EL (cell line): ENCODE measurements at regions not wholly inside any gene's neighbourhood (a gene's known extent, or its start where the extent isn't known, plus 50 kb on each side); places are given as distances from the start of the nearest gene placed in this dataset.

Experiments
- DNase-seq: peaks from one replicate; pipeline ENCODE4 v3.0.0-alpha.2; 2016

GRCh38 chr10:2949221-2949947 is 118.0 kb upstream of the PFKP start:
- no peak for DNase-seq

- DNase-seq = no peak
These were observed 119.1 kb upstream of the PFKP start for GRCh38 chr10:2948127-2948854.

GRCh38 chr10:2944788-2945187 is 122.6 kb upstream of the PFKP start:
- no peak for DNase-seq

GRCh38 chr10:2943932-2944614 is 123.3 kb upstream of the PFKP start:
- no peak for DNase-seq

GRCh38 chr10:2942938-2943337 is 124.4 kb upstream of the PFKP start:
- DNase-seq = no peak

DNA sequence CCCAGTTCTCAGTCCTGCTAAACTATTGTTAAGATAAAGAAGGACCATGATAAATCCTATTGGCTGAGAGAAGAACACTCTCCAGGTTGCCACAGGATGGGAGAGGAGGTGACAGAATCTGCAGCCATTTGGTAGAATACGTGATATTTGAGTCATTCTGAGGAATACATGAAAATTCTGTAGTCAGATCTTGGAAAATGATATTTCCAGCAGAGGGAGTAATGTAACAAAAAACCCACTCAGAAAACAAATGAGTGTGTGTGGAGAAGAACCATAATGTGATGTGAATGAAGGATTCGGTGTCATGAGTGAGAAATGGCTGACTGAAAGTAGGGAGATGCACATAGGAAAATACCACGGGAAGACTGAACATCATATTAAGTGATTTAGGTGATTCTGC is 128.5 kb upstream of the PFKP start:
- no peak for DNase-seq

DNA sequence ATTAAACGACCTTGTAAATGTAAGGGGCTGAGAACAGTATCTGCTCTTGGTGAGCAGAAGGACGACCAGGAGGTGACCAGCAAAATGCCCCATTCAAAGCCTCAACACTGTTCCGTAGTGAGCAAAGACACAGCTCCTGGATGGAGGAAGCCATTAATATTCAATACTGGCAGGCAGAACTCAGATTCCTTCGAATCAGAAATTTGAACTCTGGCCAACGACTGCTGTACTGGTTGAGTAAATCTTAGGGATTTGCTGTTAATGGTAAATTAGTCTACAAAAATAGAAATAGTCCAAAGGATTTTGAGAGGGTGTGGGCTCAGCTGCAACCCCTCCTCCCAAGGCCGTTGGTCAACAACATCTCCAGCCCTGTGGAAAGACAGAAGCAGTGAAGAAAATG is 130.5 kb upstream of the PFKP start:
- no peak for DNase-seq

DNA sequence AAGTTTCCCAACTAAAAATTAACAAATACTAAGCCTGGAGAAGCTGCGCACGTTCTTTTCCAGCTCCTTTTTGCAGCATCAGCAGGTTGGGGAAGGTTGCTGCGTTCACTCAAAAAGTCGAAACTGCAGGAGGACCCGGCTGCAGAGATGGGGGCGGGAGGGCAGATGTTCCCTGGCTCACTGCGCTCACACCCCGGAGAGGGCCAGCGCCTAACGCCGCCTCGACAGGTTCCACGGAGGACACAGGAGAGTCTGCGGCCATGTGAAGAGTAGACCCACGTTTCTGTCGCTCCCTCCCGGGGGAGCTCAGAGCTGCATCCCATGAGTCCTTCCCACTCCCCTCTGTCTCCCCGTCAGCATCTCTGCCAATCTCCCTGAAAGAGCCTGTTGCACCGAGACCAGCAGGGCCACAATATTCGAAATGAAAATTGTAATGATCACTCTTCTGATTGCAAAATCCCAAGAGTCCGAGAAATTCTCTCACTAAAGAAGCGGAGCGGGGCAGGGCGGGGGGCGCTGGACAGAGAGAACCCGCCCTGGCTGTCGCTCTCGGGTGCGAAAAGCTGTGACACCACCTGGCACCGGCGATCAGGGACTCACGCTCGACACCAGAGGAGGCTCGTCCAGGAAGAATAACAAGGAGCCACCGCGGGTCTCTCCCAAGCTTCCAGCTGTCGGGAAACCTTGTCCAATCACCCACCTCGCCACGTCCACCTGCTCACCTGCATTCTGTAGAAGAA is 131.5 kb upstream of the PFKP start:
- no peak for DNase-seq

DNA sequence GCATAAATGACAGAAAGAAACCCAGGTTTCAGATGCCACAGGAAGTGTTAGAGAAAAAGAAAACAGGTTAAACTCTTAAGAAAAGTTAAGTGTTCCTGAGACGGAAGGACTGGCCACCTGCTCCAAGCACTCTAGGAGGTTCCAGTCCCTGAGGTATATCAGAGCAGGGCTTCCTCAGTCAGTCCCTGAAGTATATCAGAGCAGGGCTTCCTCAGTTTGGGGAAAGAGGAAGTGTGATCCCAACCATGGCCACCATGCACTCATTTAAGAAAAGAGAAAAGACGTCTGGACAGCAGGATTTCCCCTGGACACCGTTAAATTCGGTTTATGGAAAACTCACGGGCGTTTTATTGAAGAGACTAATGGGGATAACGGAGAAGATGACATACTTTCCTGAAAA is 133.4 kb upstream of the PFKP start:
- DNase-seq = no peak

DNA sequence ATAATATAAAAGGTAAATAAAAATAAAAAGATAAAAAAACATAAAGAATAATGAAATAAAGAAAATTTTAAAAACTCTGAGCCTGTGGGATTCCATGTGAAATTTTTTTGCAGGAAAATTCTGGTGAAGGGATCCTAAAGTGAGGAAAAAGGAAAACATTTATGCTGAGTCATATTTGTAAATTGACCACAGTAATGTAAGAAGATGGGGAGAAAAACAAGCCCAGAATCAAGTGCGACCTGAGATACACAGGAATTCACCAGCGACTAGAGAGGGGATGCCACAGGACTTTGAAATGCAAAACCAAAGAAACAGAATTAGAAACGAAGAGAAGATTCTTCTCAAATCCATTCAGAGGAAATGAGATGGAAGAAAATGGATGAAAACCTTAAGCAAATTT is 133.8 kb upstream of the PFKP start:
- DNase-seq = no peak

DNA sequence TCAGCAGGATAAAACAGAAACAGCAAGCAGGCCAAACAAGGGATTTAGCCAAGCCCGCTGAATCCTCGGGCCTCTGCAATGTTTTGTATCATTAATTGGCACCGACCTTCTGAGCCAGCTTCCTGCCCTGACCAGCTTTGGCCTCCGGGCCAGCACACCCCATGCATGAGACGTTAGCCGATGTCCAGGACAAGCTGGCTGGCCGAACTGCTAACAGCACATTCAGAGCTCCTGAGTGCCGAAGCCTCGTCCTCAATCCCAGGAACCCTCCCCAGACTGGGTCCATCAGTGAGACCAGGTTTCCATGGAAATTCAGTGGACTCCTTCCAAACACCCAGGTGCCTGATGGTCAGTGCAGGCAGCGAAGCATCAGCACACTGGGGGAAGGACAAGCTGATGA is 134.3 kb upstream of the PFKP start:
- DNase-seq = no peak

DNA sequence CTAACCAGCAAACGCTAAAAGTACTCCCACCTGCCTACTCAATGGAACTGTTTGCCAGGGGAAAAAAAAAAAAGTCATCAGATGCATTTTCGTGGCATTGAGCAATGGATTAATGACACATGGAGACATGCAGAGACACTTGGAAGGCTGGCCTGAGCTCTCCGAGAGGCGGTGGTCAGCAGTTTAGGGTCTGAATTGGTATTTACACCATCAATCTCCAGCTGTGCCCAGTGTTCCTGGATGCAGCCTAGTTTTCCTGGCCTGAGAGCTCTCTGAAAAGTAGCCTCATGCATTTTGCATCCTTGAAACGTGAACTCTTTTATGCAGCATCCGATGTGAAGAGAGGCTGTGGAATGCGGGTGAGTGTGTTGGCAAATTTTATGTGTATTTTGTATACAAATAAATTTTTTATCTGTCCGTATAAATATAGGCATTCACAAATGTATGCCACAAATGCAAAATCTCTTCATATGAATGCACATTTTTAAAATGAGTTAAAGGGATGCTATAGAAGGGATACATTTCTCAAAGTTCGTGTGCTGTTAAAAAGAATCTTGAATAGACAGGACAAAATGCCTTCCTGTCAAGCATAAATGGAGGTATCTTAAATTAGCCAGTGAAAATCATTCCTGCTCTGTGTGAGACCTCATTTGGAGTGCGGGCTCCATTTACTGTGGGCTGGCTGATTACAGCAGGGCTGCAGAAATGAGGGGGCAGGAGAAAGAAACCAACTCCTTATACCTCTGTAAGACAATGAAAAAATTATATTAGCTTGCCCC is 137.7 kb upstream of the PFKP start:
- DNase-seq = no peak

GRCh38 chr10:2927958-2928840 is 139.1 kb upstream of the PFKP start:
- peak; percentile 52 for DNase-seq

DNA sequence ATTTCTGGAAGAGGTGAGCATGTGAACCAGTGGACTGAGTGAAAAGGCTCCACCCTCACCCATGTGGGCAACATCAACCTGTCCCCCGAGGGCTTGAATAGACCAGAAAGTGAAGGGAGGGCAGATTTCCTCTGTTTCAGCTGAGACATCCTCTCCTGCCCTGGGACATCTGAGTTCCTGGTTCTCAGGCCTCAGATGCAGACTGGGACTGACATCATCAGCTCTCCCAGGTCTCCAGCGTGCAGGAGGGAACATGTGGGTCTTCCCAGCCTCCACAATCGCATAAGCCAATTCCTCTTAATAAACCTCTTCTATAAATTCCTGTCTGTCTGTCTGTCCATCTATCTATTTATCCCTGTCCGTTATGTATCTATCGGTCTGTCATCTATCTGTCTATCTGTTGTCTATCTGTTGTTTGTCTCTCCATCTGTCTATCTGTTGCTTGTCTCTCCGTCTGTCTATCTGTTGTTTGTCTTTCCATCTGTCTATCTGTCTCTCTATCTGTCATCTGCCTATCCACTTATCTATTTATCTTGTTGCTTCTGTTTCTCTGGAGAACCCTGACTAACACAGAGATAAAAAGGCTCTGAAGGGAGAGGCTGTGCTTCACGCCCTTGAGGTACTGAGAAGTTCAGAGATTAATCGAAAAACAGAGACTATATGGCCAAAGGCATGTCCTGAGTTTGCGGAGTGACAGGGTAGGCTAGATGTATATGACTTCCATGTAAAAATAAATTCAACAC is 140.3 kb upstream of the PFKP start:
- no peak for DNase-seq

DNA sequence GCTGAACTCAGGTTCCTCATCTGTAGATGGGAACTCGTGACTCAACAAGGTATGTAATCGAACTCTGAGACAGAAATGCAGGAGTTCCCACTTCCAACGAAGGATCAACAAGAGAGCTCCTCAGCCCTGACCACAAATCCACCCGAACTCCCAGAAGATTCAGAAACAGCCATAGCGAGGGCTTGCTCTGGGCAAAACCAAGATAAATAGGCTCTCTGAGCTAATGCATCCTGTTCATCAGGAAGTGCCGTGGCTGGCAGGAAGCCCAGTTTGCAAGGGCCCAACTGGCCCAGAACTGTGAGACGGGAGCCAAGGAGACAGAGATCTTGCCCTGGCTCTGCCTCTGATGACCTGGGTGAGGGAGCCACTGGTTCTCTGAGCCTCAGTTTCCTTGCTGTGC is 141.7 kb upstream of the PFKP start:
- DNase-seq = peak; percentile 30

DNA sequence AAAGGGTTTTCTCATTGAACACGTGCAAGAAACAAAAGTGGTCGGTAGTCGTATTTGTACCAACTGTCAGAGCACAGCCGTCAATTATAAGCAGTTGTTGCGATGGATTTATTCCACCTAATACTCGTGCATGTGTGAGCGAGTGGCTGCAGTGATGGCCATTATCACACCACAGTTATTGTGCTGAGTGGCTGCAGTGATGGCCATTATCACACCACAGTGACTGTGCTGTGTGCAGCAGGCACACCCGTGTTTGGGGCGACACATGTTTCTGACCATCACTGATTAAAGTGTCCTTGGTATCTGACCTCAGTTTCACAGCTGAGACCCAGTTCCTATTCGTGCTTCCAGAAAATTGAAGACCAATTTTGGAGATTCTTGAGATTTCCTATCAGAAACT is 142.9 kb upstream of the PFKP start:
- DNase-seq = no peak

- DNase-seq = no peak
These were observed 145.2 kb upstream of the PFKP start for GRCh38 chr10:2921956-2922680.

DNA sequence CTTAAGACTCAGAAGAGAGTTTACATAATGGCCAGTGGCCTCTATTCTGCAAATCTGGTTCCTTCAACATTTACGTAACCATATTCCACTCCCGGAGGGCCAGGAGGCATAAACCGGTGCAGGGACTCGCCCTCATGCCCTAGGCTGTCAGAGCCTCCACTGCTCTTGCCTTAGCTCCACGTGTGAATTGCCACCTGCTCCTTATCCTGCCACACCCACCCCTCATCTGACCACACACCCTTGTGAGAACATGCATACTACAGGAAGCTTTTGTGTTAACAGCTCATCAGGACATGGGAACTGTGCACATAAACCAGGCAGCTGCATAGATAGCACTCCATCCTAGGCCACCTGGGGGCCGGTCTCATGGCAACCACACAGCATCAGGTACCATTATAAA is 146.7 kb upstream of the PFKP start:
- DNase-seq = no peak

- no peak for DNase-seq
These were observed 147.2 kb upstream of the PFKP start for GRCh38 chr10:2920168-2920567.

DNA sequence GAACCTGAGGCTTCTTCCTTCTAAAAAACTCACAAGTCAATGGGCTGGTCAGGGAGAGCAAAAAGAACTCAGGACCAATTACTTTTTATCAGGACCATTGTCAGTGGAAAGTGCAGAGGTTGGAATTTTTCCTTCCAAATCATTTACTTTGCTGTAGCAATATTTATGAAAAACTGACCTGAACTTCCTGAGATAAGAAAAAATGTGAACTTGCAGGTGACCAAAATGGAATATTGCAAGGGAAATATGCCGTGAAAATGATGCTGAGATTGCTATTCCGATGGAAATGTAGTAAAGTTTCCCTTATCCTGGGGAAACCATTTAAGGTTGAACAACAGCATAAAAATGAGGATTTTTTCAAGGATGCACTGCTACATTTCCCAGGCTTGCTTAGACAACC is 148.3 kb upstream of the PFKP start:
- DNase-seq = no peak
